Activated naive CD8-positive, alpha-beta T cell treated with anti-CD3 and anti-CD28 coated beads for 36 hours (primary cell): ENCODE measurements at regions not wholly inside any gene's neighbourhood (a gene's known extent, or its start where the extent isn't known, plus 50 kb on each side); places are given as distances from the start of the nearest gene placed in this dataset.
"Not testable (repeated sequence)": the region's sequence is repeated elsewhere in the genome, so short reads cannot be mapped to it uniquely, and the experiment has no call there.

Experiments
- DNase-seq: peaks from one replicate; pipeline ENCODE4 v3.0.0; 2021
- H3K27ac Mint-ChIP-seq: one replicate; pipeline ENCODE4 v1.8.0; 2022; ENCODE audit warnings: mild to moderate bottlenecking, moderate library complexity, mixed read lengths
- H3K27me3 Mint-ChIP-seq: one replicate; pipeline ENCODE4 v1.8.0; 2022; ENCODE audit warnings: mild to moderate bottlenecking, mixed read lengths
- H3K36me3 Mint-ChIP-seq: one replicate; pipeline ENCODE4 v1.8.0; 2021; ENCODE audit warnings: mild to moderate bottlenecking, mixed read lengths
- H3K4me1 Mint-ChIP-seq: one replicate; pipeline ENCODE4 v1.8.0; 2021; ENCODE audit warnings: mixed read lengths
- H3K4me3 Mint-ChIP-seq: one replicate; pipeline ENCODE4 v1.8.0; 2022; ENCODE audit warnings: mild to moderate bottlenecking, moderate library complexity, mixed read lengths
- H3K9me3 Mint-ChIP-seq: one replicate; pipeline ENCODE4 v1.8.0; 2022; ENCODE audit warnings: mixed read lengths

GRCh38 chr12:23281295-23281694, 656.3 kb downstream of the ETNK1 start:
- peaks cover 13% of the 10 kb centered on the region for H3K9me3 Mint-ChIP-seq
- H3K27ac Mint-ChIP-seq, result no peak overlapping the region
- H3K4me1 Mint-ChIP-seq, result no peaks in the 10 kb centered on the region
- no peaks in the 10 kb centered on the region for H3K36me3 Mint-ChIP-seq
- no peak for DNase-seq
- H3K4me3 Mint-ChIP-seq, result no peak overlapping the region
- H3K27me3 Mint-ChIP-seq, result no peaks in the 10 kb centered on the region

- no peaks in the 10 kb centered on the region for H3K36me3 Mint-ChIP-seq
- no peaks in the 10 kb centered on the region for H3K27me3 Mint-ChIP-seq
- no peaks in the 10 kb centered on the region for H3K4me1 Mint-ChIP-seq
- no peak overlapping the region for H3K27ac Mint-ChIP-seq
- H3K4me3 Mint-ChIP-seq, result no peak overlapping the region
- H3K9me3 Mint-ChIP-seq, result peaks cover 13% of the 10 kb centered on the region
- no peak for DNase-seq
Observed at GRCh38 chr12:23282701-23283100, 657.7 kb downstream of the ETNK1 start.

- not testable (repeated sequence) for H3K4me1 Mint-ChIP-seq, DNase-seq, H3K4me3 Mint-ChIP-seq
Observed at GRCh38 chr12:23285764-23286530, 661.0 kb downstream of the ETNK1 start.

GRCh38 chr12:23290627-23291330, 658.7 kb downstream of the SOX5 start:
- Mint-ChIP-seq H3K36me3 (no peaks in the 10 kb centered on the region), H3K27me3 (no peaks in the 10 kb centered on the region), H3K9me3 (peaks cover 3% of the 10 kb centered on the region), H3K4me1 (no peaks in the 10 kb centered on the region), H3K27ac (no peak overlapping the region), H3K4me3 (no peak overlapping the region)
- no peak for DNase-seq

More at GRCh38 chr12:23285764-23286530, 661.0 kb downstream of the ETNK1 start:
- not testable (repeated sequence) for H3K36me3 Mint-ChIP-seq, H3K27ac Mint-ChIP-seq, H3K27me3 Mint-ChIP-seq
- H3K9me3 Mint-ChIP-seq, result peaks cover 14% of the 10 kb centered on the region

- no peak overlapping the region for H3K4me3 Mint-ChIP-seq
- H3K27ac Mint-ChIP-seq, result no peak overlapping the region
- no peaks in the 10 kb centered on the region for H3K27me3 Mint-ChIP-seq
- H3K9me3 Mint-ChIP-seq, result peaks cover 4% of the 10 kb centered on the region
- H3K4me1 Mint-ChIP-seq, result no peaks in the 10 kb centered on the region
- no peak for DNase-seq
- H3K36me3 Mint-ChIP-seq, result no peaks in the 10 kb centered on the region
Observed at GRCh38 chr12:23303220-23303619, 646.2 kb downstream of the SOX5 start.

GRCh38 chr12:23303821-23304220, 645.6 kb downstream of the SOX5 start:
- no peaks in the 10 kb centered on the region for H3K36me3 Mint-ChIP-seq
- no peak overlapping the region for H3K4me3 Mint-ChIP-seq
- H3K27me3 Mint-ChIP-seq, result no peaks in the 10 kb centered on the region
- DNase-seq, result no peak
- no peaks in the 10 kb centered on the region for H3K4me1 Mint-ChIP-seq
- H3K27ac Mint-ChIP-seq, result no peak overlapping the region
- H3K9me3 Mint-ChIP-seq, result peaks cover 5% of the 10 kb centered on the region

- Mint-ChIP-seq H3K4me1 (no peaks in the 10 kb centered on the region), H3K36me3 (no peaks in the 10 kb centered on the region), H3K4me3 (no peak overlapping the region), H3K9me3 (peaks cover 8% of the 10 kb centered on the region), H3K27ac (no peak overlapping the region), H3K27me3 (no peaks in the 10 kb centered on the region)
- DNase-seq, result no peak
Observed at GRCh38 chr12:23333938-23334337, 615.5 kb downstream of the SOX5 start.

- Mint-ChIP-seq H3K4me1 (no peaks in the 10 kb centered on the region), H3K27ac (no peak overlapping the region), H3K9me3 (peaks cover 6% of the 10 kb centered on the region), H3K4me3 (no peak overlapping the region), H3K27me3 (no peaks in the 10 kb centered on the region), H3K36me3 (no peaks in the 10 kb centered on the region)
- no peak for DNase-seq
Observed at GRCh38 chr12:23335593-23335992, 613.9 kb downstream of the SOX5 start.

- Mint-ChIP-seq H3K27ac (no peak overlapping the region), H3K4me3 (no peak overlapping the region), H3K4me1 (no peaks in the 10 kb centered on the region), H3K9me3 (peaks cover 8% of the 10 kb centered on the region), H3K27me3 (no peaks in the 10 kb centered on the region), H3K36me3 (no peaks in the 10 kb centered on the region)
- DNase-seq, result no peak
Observed at GRCh38 chr12:23337213-23337612, 612.3 kb downstream of the SOX5 start.

- DNase-seq, result no peak
- Mint-ChIP-seq H3K4me1 (no peaks in the 10 kb centered on the region), H3K27ac (no peak overlapping the region), H3K27me3 (no peaks in the 10 kb centered on the region), H3K4me3 (no peak overlapping the region), H3K9me3 (peaks cover 2% of the 10 kb centered on the region), H3K36me3 (no peaks in the 10 kb centered on the region)
Observed at GRCh38 chr12:23340351-23340750, 609.1 kb downstream of the SOX5 start.

- Mint-ChIP-seq H3K36me3 (no peaks in the 10 kb centered on the region), H3K4me3 (no peak overlapping the region), H3K27me3 (no peaks in the 10 kb centered on the region), H3K27ac (no peak overlapping the region), H3K4me1 (no peaks in the 10 kb centered on the region), H3K9me3 (peaks cover 2% of the 10 kb centered on the region)
- no peak for DNase-seq
Observed at GRCh38 chr12:23342407-23342806, 607.1 kb downstream of the SOX5 start.

GRCh38 chr12:23349564-23349963, 599.9 kb downstream of the SOX5 start:
- DNase-seq, result no peak
- no peaks in the 10 kb centered on the region for H3K9me3 Mint-ChIP-seq
- H3K4me3 Mint-ChIP-seq, result no peak overlapping the region
- no peaks in the 10 kb centered on the region for H3K27me3 Mint-ChIP-seq
- no peak overlapping the region for H3K27ac Mint-ChIP-seq
- no peaks in the 10 kb centered on the region for H3K36me3 Mint-ChIP-seq
- no peaks in the 10 kb centered on the region for H3K4me1 Mint-ChIP-seq

- Mint-ChIP-seq H3K4me3 (no peak overlapping the region), H3K27ac (no peak overlapping the region), H3K27me3 (no peaks in the 10 kb centered on the region), H3K4me1 (no peaks in the 10 kb centered on the region), H3K36me3 (no peaks in the 10 kb centered on the region), H3K9me3 (no peaks in the 10 kb centered on the region)
- DNase-seq, result no peak
Observed at GRCh38 chr12:23350808-23351207, 598.7 kb downstream of the SOX5 start.

GRCh38 chr12:23352670-23353069, 596.8 kb downstream of the SOX5 start:
- Mint-ChIP-seq H3K4me1 (no peaks in the 10 kb centered on the region), H3K27ac (no peak overlapping the region), H3K9me3 (no peaks in the 10 kb centered on the region), H3K36me3 (no peaks in the 10 kb centered on the region), H3K27me3 (no peaks in the 10 kb centered on the region), H3K4me3 (no peak overlapping the region)
- DNase-seq, result no peak

- no peak for DNase-seq
- Mint-ChIP-seq H3K27ac (no peak overlapping the region), H3K4me1 (no peaks in the 10 kb centered on the region), H3K27me3 (no peaks in the 10 kb centered on the region), H3K9me3 (no peaks in the 10 kb centered on the region), H3K36me3 (no peaks in the 10 kb centered on the region), H3K4me3 (no peak overlapping the region)
Observed at GRCh38 chr12:23354800-23355199, 594.7 kb downstream of the SOX5 start.

- no peak overlapping the region for H3K4me3 Mint-ChIP-seq
- no peaks in the 10 kb centered on the region for H3K4me1 Mint-ChIP-seq
- no peak overlapping the region for H3K27ac Mint-ChIP-seq
- H3K27me3 Mint-ChIP-seq, result no peaks in the 10 kb centered on the region
- H3K36me3 Mint-ChIP-seq, result no peaks in the 10 kb centered on the region
- H3K9me3 Mint-ChIP-seq, result no peaks in the 10 kb centered on the region
- DNase-seq, result no peak
Observed at GRCh38 chr12:23356440-23356839, 593.0 kb downstream of the SOX5 start.
